K562 (cell line): ENCODE measurements at regions not wholly inside any gene's neighbourhood (a gene's known extent, or its start where the extent isn't known, plus 50 kb on each side); places are given as distances from the start of the nearest gene placed in this dataset.

Experiments
- ARID4B ChIP-seq: sonication (generic); formaldehyde crosslinking; IDR thresholded peaks from 2 replicates; pipeline ENCODE4 v1.8.0; 2022; ENCODE audit warnings: mild to moderate bottlenecking, missing genetic modification reagents
- CREB3 ChIP-seq: fragments of 450-650 bp; conservative IDR thresholded peaks from 2 replicates; pipeline ENCODE4 v1.6.1; 2016; ENCODE audit warnings: missing genetic modification characterization, low read depth, mild to moderate bottlenecking, missing compliant biosample characterization, moderate library complexity
- CTCF ChIP-seq, 3 experiments: IDR thresholded peaks in 2 of 3; conservative IDR thresholded peaks in 1 of 3; 2 replicates each; pipeline ENCODE4 v1.5.1; 2011 to 2012; ENCODE audit warnings: low read length in 3 of 3, mild to moderate bottlenecking in 3 of 3, control low read depth in 2 of 3, improper control_type of control experiment in 1 of 3, inconsistent platforms in 1 of 3, low read depth in 1 of 3, mixed read lengths in 1 of 3, moderate library complexity in 1 of 3; ENCODE audit not compliant: insufficient read depth in 2 of 3
- GATA2 ChIP-seq: sonication (generic); formaldehyde crosslinking; IDR thresholded peaks from 2 replicates; pipeline ENCODE4 v1.4.0; 2020; ENCODE audit warnings: mild to moderate bottlenecking, missing genetic modification reagents
- KDM2B ChIP-seq: fragments of 250-450 bp; sonication (Bioruptor Pico); IDR thresholded peaks from 2 replicates; pipeline ENCODE4 v1.8.0; 2021; ENCODE audit warnings: mild to moderate bottlenecking, moderate library complexity
- RAD21 ChIP-seq, 2 experiments: fragments of 250-450 bp in 1 of 2; fragments of 450-650 bp in 1 of 2; sonication (Bioruptor Pico) in 1 of 2; formaldehyde crosslinking in 1 of 2; IDR thresholded peaks in 1 of 2; conservative IDR thresholded peaks in 1 of 2; 2 replicates each; pipeline versions ENCODE4 v1.4.0 to v1.8.0; 2020 to 2022; ENCODE audit warnings: mild to moderate bottlenecking in 2 of 2, moderate library complexity in 1 of 2
- SMAD4 ChIP-seq: fragments of 250-450 bp; sonication (Bioruptor Pico); conservative IDR thresholded peaks from 2 replicates; pipeline ENCODE4 v1.8.0; 2021; ENCODE audit warnings: inconsistent platforms, mild to moderate bottlenecking, moderate library complexity

GRCh38 chrX:77347572-77347971 is 99.6 kb upstream of the FGF16 start:
- TF ChIP-seq CREB3 (no peak), SMAD4 (CRISPR knock-in tag) (no peak), KDM2B (CRISPR knock-in tag) (no peak), RAD21 (CRISPR knock-in tag; conservative IDR thresholded peaks at IDR 0.05 in 1 of 2, IDR thresholded peaks at IDR 0.05 in 1 of 2) (no peak), CTCF (IDR thresholded peaks at IDR 0.05 in 2 of 3, conservative IDR thresholded peaks at IDR 0.05 in 1 of 3; ENCODE audit: insufficient read depth in 2 of 3, low read depth in 1 of 3, low read length in 3 of 3) (no peak), ARID4B (CRISPR knock-in tag) (no peak), GATA2 (CRISPR knock-in tag) (no peak)
